ENCODE measurements at regions not wholly inside any gene's neighbourhood (a gene's known extent, or its start where the extent isn't known, plus 50 kb on each side); places are given as distances from the start of the nearest gene placed in this dataset.

DNA sequence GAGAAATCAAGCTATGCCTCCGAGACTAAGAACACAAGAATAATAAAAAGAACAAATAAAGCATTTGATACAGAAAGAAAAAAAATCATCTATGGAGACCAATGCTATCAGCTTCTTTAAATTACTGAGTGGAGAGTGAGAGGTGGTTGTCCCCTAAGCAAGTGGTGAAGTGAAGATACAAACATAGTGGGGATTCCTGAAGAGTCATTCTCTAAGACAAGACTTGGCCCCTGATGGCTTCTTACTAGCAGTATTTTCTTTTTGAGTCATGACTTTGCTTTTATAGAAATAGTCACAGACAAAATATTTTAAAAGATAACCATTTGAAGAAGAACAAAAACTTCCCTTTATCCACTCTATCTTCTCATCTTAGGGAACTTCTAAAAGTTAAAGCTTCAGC, 261.4 kb upstream of the PRDM1 start:
- no peak overlapping the region for H3K4me2 ChIP-seq
- H3K4me3 Mint-ChIP-seq: no peak overlapping the region

DNA sequence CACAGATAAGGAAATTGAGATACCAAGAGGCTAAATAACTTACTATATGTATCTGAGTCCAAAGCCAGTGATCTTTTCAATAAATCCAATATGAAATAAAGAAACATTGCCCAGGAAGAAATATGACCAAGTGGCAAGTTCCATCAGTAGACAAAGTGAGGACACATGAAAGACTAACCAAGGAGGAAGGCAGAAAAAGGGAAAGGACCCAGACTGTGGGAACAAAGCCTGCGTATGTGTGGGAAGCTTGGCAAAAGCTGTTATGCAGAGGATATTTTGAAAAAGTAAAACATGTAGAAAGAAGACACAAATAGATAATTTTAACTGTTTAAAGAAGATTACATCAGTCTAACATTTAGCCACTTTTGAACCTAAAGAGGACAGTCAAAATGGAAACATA, 264.4 kb upstream of the PRDM1 start:
- Mint-ChIP-seq H3K27me3 (ENCODE audit: insufficient read depth, low read depth) (no peaks in the 10 kb centered on the region), H3K36me3 (no peaks in the 10 kb centered on the region), H3K9me3 (peaks cover 6% of the 10 kb centered on the region), H3K4me1 (no peaks in the 10 kb centered on the region), H3K4me3 (no peak overlapping the region), H3K27ac (no peak overlapping the region)
- Histone ChIP-seq H4K20me1 (ENCODE audit: low read depth) (no peaks in the 10 kb centered on the region), H3K36me3 (no peaks in the 10 kb centered on the region), H3K79me2 (ENCODE audit: low read depth) (no peaks in the 10 kb centered on the region), H2AFZ (replicated peaks) (no peak overlapping the region), H3K4me3 (no peak overlapping the region), H3K4me1 (no peaks in the 10 kb centered on the region), H3K27me3 (no peaks in the 10 kb centered on the region), H3K9me3 (ENCODE audit: low read depth) (no peaks in the 10 kb centered on the region), H3K27ac (no peak overlapping the region), H3F3A (ENCODE audit: low read depth) (no peaks in the 10 kb centered on the region), H3K4me2 (no peak overlapping the region), H3K9ac (no peak overlapping the region)
- TF ChIP-seq CTCF (IDR thresholded peaks at IDR 0.05) (no peak), EZH2 (IDR thresholded peaks at IDR 0.05) (no peak), EZH2phosphoT487 (IDR thresholded peaks at IDR 0.05) (no peak)
- no peak for DNase-seq (ENCODE audit: low spot score)

More for the DNA sequence above, 261.4 kb upstream of the PRDM1 start:
- no peaks in the 10 kb centered on the region for H3K36me3 Mint-ChIP-seq
- Histone ChIP-seq H3K79me2 (ENCODE audit: low read depth) (no peaks in the 10 kb centered on the region), H2AFZ (replicated peaks) (no peak overlapping the region), H3K4me1 (no peaks in the 10 kb centered on the region), H3K27me3 (no peaks in the 10 kb centered on the region), H4K20me1 (ENCODE audit: low read depth) (no peaks in the 10 kb centered on the region), H3K9me3 (ENCODE audit: low read depth) (no peaks in the 10 kb centered on the region), H3K27ac (no peak overlapping the region), H3F3A (ENCODE audit: low read depth) (no peaks in the 10 kb centered on the region), H3K9ac (no peak overlapping the region), H3K36me3 (no peaks in the 10 kb centered on the region), H3K4me3 (no peak overlapping the region)
- DNase-seq (ENCODE audit: low spot score): no peak
- H3K9me3 Mint-ChIP-seq: peaks cover 8% of the 10 kb centered on the region
- TF ChIP-seq EZH2phosphoT487 (IDR thresholded peaks at IDR 0.05): no peak
- no peak for TF ChIP-seq CTCF (IDR thresholded peaks at IDR 0.05)
- no peak for TF ChIP-seq EZH2 (IDR thresholded peaks at IDR 0.05)
- H3K27me3 Mint-ChIP-seq (ENCODE audit: insufficient read depth, low read depth): no peaks in the 10 kb centered on the region
- H3K4me1 Mint-ChIP-seq: no peaks in the 10 kb centered on the region
- H3K27ac Mint-ChIP-seq: no peak overlapping the region

GRCh38 chr6:105821027-105821426, 265.1 kb upstream of the PRDM1 start:
- H3K4me1 ChIP-seq: no peaks in the 10 kb centered on the region
- no peak overlapping the region for H3K4me3 ChIP-seq
- no peaks in the 10 kb centered on the region for H3K79me2 ChIP-seq (ENCODE audit: low read depth)
- no peaks in the 10 kb centered on the region for H3K27me3 Mint-ChIP-seq (ENCODE audit: insufficient read depth, low read depth)
- H3K27ac ChIP-seq: no peak overlapping the region
- H3K4me1 Mint-ChIP-seq: no peaks in the 10 kb centered on the region
- DNase-seq (ENCODE audit: low spot score): no peak
- H3F3A ChIP-seq (ENCODE audit: low read depth): no peaks in the 10 kb centered on the region
- peaks cover 6% of the 10 kb centered on the region for H3K9me3 Mint-ChIP-seq
- H3K9ac ChIP-seq: no peak overlapping the region
- no peak overlapping the region for H3K4me3 Mint-ChIP-seq
- no peaks in the 10 kb centered on the region for H3K36me3 ChIP-seq
- no peaks in the 10 kb centered on the region for H3K9me3 ChIP-seq (ENCODE audit: low read depth)
- TF ChIP-seq CTCF (IDR thresholded peaks at IDR 0.05): no peak
- no peak for TF ChIP-seq EZH2 (IDR thresholded peaks at IDR 0.05)
- no peak for TF ChIP-seq EZH2phosphoT487 (IDR thresholded peaks at IDR 0.05)
- no peak overlapping the region for H2AFZ ChIP-seq (replicated peaks)
- no peak overlapping the region for H3K4me2 ChIP-seq
- no peaks in the 10 kb centered on the region for H4K20me1 ChIP-seq (ENCODE audit: low read depth)
- H3K36me3 Mint-ChIP-seq: no peaks in the 10 kb centered on the region
- H3K27ac Mint-ChIP-seq: no peak overlapping the region
- no peaks in the 10 kb centered on the region for H3K27me3 ChIP-seq

DNA sequence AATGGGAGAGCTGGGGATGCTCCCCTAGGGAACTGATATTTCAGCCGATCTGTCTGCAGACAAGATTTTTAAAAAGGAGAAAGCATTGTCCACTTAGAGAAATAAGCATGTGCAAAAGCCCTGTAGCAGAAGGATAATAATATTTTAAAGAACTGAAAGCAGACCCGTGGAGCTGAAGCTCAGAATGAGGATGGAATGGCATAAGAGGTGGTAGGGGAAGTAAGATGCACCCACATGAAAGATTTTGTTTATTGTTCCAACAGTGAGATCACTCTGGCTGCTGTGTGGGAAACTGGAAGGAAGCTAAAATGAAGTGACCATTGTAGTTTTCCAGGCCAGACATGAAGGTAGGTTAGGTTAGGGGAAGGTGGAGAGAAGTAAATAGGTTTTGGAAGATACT, 266.4 kb upstream of the PRDM1 start:
- Mint-ChIP-seq H3K27me3 (ENCODE audit: insufficient read depth, low read depth) (no peaks in the 10 kb centered on the region), H3K9me3 (peaks cover 6% of the 10 kb centered on the region), H3K4me3 (no peak overlapping the region), H3K27ac (no peak overlapping the region), H3K4me1 (no peaks in the 10 kb centered on the region), H3K36me3 (no peaks in the 10 kb centered on the region)
- no peak overlapping the region for H3K4me2 ChIP-seq
- H3K9me3 ChIP-seq (ENCODE audit: low read depth): no peaks in the 10 kb centered on the region
- H4K20me1 ChIP-seq (ENCODE audit: low read depth): no peaks in the 10 kb centered on the region
- H2AFZ ChIP-seq (replicated peaks): no peak overlapping the region
- H3K27ac ChIP-seq: no peak overlapping the region
- H3K27me3 ChIP-seq: no peaks in the 10 kb centered on the region
- H3K79me2 ChIP-seq (ENCODE audit: low read depth): no peaks in the 10 kb centered on the region
- no peaks in the 10 kb centered on the region for H3K36me3 ChIP-seq
- DNase-seq (ENCODE audit: low spot score): no peak
- H3K9ac ChIP-seq: no peak overlapping the region
- no peaks in the 10 kb centered on the region for H3F3A ChIP-seq (ENCODE audit: low read depth)
- no peak overlapping the region for H3K4me3 ChIP-seq
- H3K4me1 ChIP-seq: no peaks in the 10 kb centered on the region
- TF ChIP-seq EZH2phosphoT487 (IDR thresholded peaks at IDR 0.05) (no peak), CTCF (IDR thresholded peaks at IDR 0.05) (no peak), EZH2 (IDR thresholded peaks at IDR 0.05) (no peak)

Measured in neural progenitor cell (in vitro differentiated cells).